ENCODE measurements at regions not wholly inside any gene's neighbourhood (a gene's known extent, or its start where the extent isn't known, plus 50 kb on each side); places are given as distances from the start of the nearest gene placed in this dataset.

GRCh38 chr18:41126541-41127235, 828.3 kb upstream of the PIK3C3 start:
- intact Hi-C loops (cut with micrococcal nuclease), result no loop called here
- FAIRE-seq, result no peak
- Histone ChIP-seq H3K27me3 (ENCODE audit: control insufficient read depth in 2 of 2, insufficient read depth in 2 of 2, low read length in 2 of 2) (no peaks in the 10 kb centered on the region), H3K27ac (ENCODE audit: insufficient read depth, low read depth, low read length) (no peak overlapping the region), H3K9me1 (replicated peaks; ENCODE audit: control insufficient read depth, extremely low read depth, insufficient read depth, low read length) (no peaks in the 10 kb centered on the region), H3K9me3 (replicated peaks; ENCODE audit: control insufficient read depth, insufficient read depth, low read length) (no peaks in the 10 kb centered on the region), H3K36me3 (ENCODE audit: control insufficient read depth in 2 of 2, extremely low read depth in 1 of 2, insufficient read depth in 2 of 2, low read length in 2 of 2) (no peaks in the 10 kb centered on the region), H4K20me1 (replicated peaks; ENCODE audit: control insufficient read depth, extremely low read depth, insufficient read depth, low read length) (no peaks in the 10 kb centered on the region), H3K79me2 (ENCODE audit: control insufficient read depth, insufficient read depth, low read length) (no peaks in the 10 kb centered on the region), H3K4me2 (ENCODE audit: insufficient read depth, low read length) (no peak overlapping the region), H3K4me3 (replicated peaks in 1 of 3; ENCODE audit: insufficient read depth in 1 of 3, low read depth in 1 of 3, low read length in 3 of 3) (no peak overlapping the region), H3K4me1 (ENCODE audit: control insufficient read depth, extremely low read depth, insufficient read depth, low read length) (no peaks in the 10 kb centered on the region), H3K9ac (replicated peaks; ENCODE audit: extremely low read depth, insufficient read depth, low read length) (no peak overlapping the region), H2AFZ (ENCODE audit: low read depth, low read length) (no peak overlapping the region)
- TF ChIP-seq MAX (IDR thresholded peaks at IDR 0.05; ENCODE audit: insufficient read depth, insufficient read length) (no peak), MYC (IDR thresholded peaks at IDR 0.05; ENCODE audit: low read depth, low read length) (no peak), POLR2AphosphoS5 (IDR thresholded peaks at IDR 0.05; ENCODE audit: insufficient read depth, low read depth, low read length) (no peak), FOS (IDR thresholded peaks at IDR 0.05; ENCODE audit: borderline replicate concordance, insufficient read depth, low read length) (peak; percentile 40), EZH2 (IDR thresholded peaks at IDR 0.05; ENCODE audit: borderline replicate concordance, low read depth, low read length, severe bottlenecking) (no peak), CTCF (IDR thresholded peaks at IDR 0.05; ENCODE audit: extremely low read depth in 1 of 2, insufficient read depth in 1 of 2, low read depth in 1 of 2, low read length in 2 of 2) (no peak), GATA2 (IDR thresholded peaks at IDR 0.05; ENCODE audit: insufficient read depth, insufficient read length, low read depth, low read length) (no peak)
- DNase-seq (ENCODE audit: low read depth, low spot score), result peak; percentile 13
- no TSS peak for BruUV-seq (replicated peaks)
- dilution Hi-C loops (cut with MboI; ENCODE audit: extremely low pct_ligation_motif_present, low sequenced_read_pairs), result no loop called here
- CTCF ChIA-PET, result no interaction called here
- POLR2A ChIA-PET, result no interaction called here

Measured in endothelial cell of umbilical vein (primary cell).